ENCODE measurements at regions not wholly inside any gene's neighbourhood (a gene's known extent, or its start where the extent isn't known, plus 50 kb on each side); places are given as distances from the start of the nearest gene placed in this dataset.
"Not testable (repeated sequence)": the region's sequence is repeated elsewhere in the genome, so short reads cannot be mapped to it uniquely, and the experiment has no call there.

GRCh38 chr2:190150413-190150812, 87.9 kb upstream of the MSTN start:
- Histone ChIP-seq H3K27me3 (replicated peaks in 2 of 5; ENCODE audit: control insufficient read depth in 4 of 5, insufficient read depth in 5 of 5, low read length in 4 of 5) (no peaks in the 10 kb centered on the region), H3K4me3 (ENCODE audit: control insufficient read depth in 1 of 7, extremely low read depth in 1 of 7, insufficient read depth in 4 of 7, low read depth in 2 of 7, low read length in 6 of 7) (no peak overlapping the region), H3K36me3 (ENCODE audit: control insufficient read depth in 4 of 4, insufficient read depth in 4 of 4, low read length in 3 of 4) (no peaks in the 10 kb centered on the region), H3K4me1 (ENCODE audit: control extremely low read depth in 1 of 4, control insufficient read depth in 4 of 4, insufficient read depth in 4 of 4, low read length in 3 of 4) (no peaks in the 10 kb centered on the region), H3K9me3 (ENCODE audit: control extremely low read depth in 1 of 5, control insufficient read depth in 4 of 5, insufficient read depth in 2 of 5, low read depth in 1 of 5, low read length in 4 of 5) (no peaks in the 10 kb centered on the region), H3K27ac (ENCODE audit: insufficient read depth in 1 of 2, low read depth in 1 of 2, low read length in 2 of 2, poor library complexity in 1 of 2, severe bottlenecking in 2 of 2) (no peak overlapping the region)
- POLR2A ChIA-PET = no interaction called here
- DNase-seq = no peak
- WGBS (ENCODE audit: insufficient coverage) = 89% methylated on average over 2 of the region's 3 CpGs
- CTCF ChIA-PET = interaction anchor here (0.6 kb wide), 1 partner anchor 23 kb away, joined by 4 read pairs; no protein-coding TSS in a partner anchor

GRCh38 chr2:190149908-190150307, 87.4 kb upstream of the MSTN start:
- no peak overlapping the region for H3K4me3 ChIP-seq (ENCODE audit: control insufficient read depth in 1 of 7, extremely low read depth in 1 of 7, insufficient read depth in 4 of 7, low read depth in 2 of 7, low read length in 6 of 7)
- 93% methylated on average over 4 of the region's 6 CpGs for WGBS (ENCODE audit: insufficient coverage)
- H3K27me3 ChIP-seq (replicated peaks in 2 of 5; ENCODE audit: control insufficient read depth in 4 of 5, insufficient read depth in 5 of 5, low read length in 4 of 5) = no peaks in the 10 kb centered on the region
- ChIA-PET POLR2A (no interaction called here), CTCF (interaction anchor here (0.6 kb wide), 1 partner anchor 23 kb away, joined by 4 read pairs; no protein-coding TSS in a partner anchor)
- no peak overlapping the region for H3K27ac ChIP-seq (ENCODE audit: insufficient read depth in 1 of 2, low read depth in 1 of 2, low read length in 2 of 2, poor library complexity in 1 of 2, severe bottlenecking in 2 of 2)
- no peak for DNase-seq
- no peaks in the 10 kb centered on the region for H3K4me1 ChIP-seq (ENCODE audit: control extremely low read depth in 1 of 4, control insufficient read depth in 4 of 4, insufficient read depth in 4 of 4, low read length in 3 of 4)
- no peaks in the 10 kb centered on the region for H3K36me3 ChIP-seq (ENCODE audit: control insufficient read depth in 4 of 4, insufficient read depth in 4 of 4, low read length in 3 of 4)
- H3K9me3 ChIP-seq (ENCODE audit: control extremely low read depth in 1 of 5, control insufficient read depth in 4 of 5, insufficient read depth in 2 of 5, low read depth in 1 of 5, low read length in 4 of 5) = no peaks in the 10 kb centered on the region

GRCh38 chr2:190149200-190149599, 86.7 kb upstream of the MSTN start:
- Histone ChIP-seq H3K27ac (ENCODE audit: insufficient read depth in 1 of 2, low read depth in 1 of 2, low read length in 2 of 2, poor library complexity in 1 of 2, severe bottlenecking in 2 of 2) (no peak overlapping the region), H3K4me3 (ENCODE audit: control insufficient read depth in 1 of 7, extremely low read depth in 1 of 7, insufficient read depth in 4 of 7, low read depth in 2 of 7, low read length in 6 of 7) (no peak overlapping the region), H3K4me1 (ENCODE audit: control extremely low read depth in 1 of 4, control insufficient read depth in 4 of 4, insufficient read depth in 4 of 4, low read length in 3 of 4) (no peaks in the 10 kb centered on the region), H3K27me3 (replicated peaks in 2 of 5; ENCODE audit: control insufficient read depth in 4 of 5, insufficient read depth in 5 of 5, low read length in 4 of 5) (no peaks in the 10 kb centered on the region), H3K9me3 (ENCODE audit: control extremely low read depth in 1 of 5, control insufficient read depth in 4 of 5, insufficient read depth in 2 of 5, low read depth in 1 of 5, low read length in 4 of 5) (no peaks in the 10 kb centered on the region), H3K36me3 (ENCODE audit: control insufficient read depth in 4 of 4, insufficient read depth in 4 of 4, low read length in 3 of 4) (no peaks in the 10 kb centered on the region)
- ChIA-PET POLR2A (no interaction called here), CTCF (no interaction called here)
- no CpG with 5 or more reads among the region's 4 CpGs for WGBS (ENCODE audit: insufficient coverage)
- DNase-seq = no peak

- DNase-seq; H3K27me3 ChIP-seq (replicated peaks in 2 of 5; ENCODE audit: control insufficient read depth in 4 of 5, insufficient read depth in 5 of 5, low read length in 4 of 5); CTCF ChIA-PET; H3K36me3 ChIP-seq (ENCODE audit: control insufficient read depth in 4 of 4, insufficient read depth in 4 of 4, low read length in 3 of 4); POLR2A ChIA-PET; H3K4me1 ChIP-seq (ENCODE audit: control extremely low read depth in 1 of 4, control insufficient read depth in 4 of 4, insufficient read depth in 4 of 4, low read length in 3 of 4); H3K9me3 ChIP-seq (ENCODE audit: control extremely low read depth in 1 of 5, control insufficient read depth in 4 of 5, insufficient read depth in 2 of 5, low read depth in 1 of 5, low read length in 4 of 5); H3K27ac ChIP-seq (ENCODE audit: insufficient read depth in 1 of 2, low read depth in 1 of 2, low read length in 2 of 2, poor library complexity in 1 of 2, severe bottlenecking in 2 of 2); H3K4me3 ChIP-seq (ENCODE audit: control insufficient read depth in 1 of 7, extremely low read depth in 1 of 7, insufficient read depth in 4 of 7, low read depth in 2 of 7, low read length in 6 of 7): not testable (repeated sequence)
- no CpG with 5 or more reads among the region's 5 CpGs for WGBS (ENCODE audit: insufficient coverage)
These were observed 83.6 kb upstream of the MSTN start for GRCh38 chr2:190146109-190146508.

GRCh38 chr2:190140474-190140873, 77.9 kb upstream of the MSTN start:
- POLR2A ChIA-PET = not testable (repeated sequence)

GRCh38 chr2:190139371-190139770, 76.8 kb upstream of the MSTN start:
- Histone ChIP-seq H3K27me3 (replicated peaks in 2 of 5; ENCODE audit: control insufficient read depth in 4 of 5, insufficient read depth in 5 of 5, low read length in 4 of 5) (no peaks in the 10 kb centered on the region), H3K27ac (ENCODE audit: insufficient read depth in 1 of 2, low read depth in 1 of 2, low read length in 2 of 2, poor library complexity in 1 of 2, severe bottlenecking in 2 of 2) (no peak overlapping the region), H3K4me3 (ENCODE audit: control insufficient read depth in 1 of 7, extremely low read depth in 1 of 7, insufficient read depth in 4 of 7, low read depth in 2 of 7, low read length in 6 of 7) (no peak overlapping the region), H3K4me1 (ENCODE audit: control extremely low read depth in 1 of 4, control insufficient read depth in 4 of 4, insufficient read depth in 4 of 4, low read length in 3 of 4) (no peaks in the 10 kb centered on the region), H3K9me3 (ENCODE audit: control extremely low read depth in 1 of 5, control insufficient read depth in 4 of 5, insufficient read depth in 2 of 5, low read depth in 1 of 5, low read length in 4 of 5) (peaks cover 1 to 12% (median 6%) of the 10 kb centered on the region in 5 experiments), H3K36me3 (ENCODE audit: control insufficient read depth in 4 of 4, insufficient read depth in 4 of 4, low read length in 3 of 4) (no peaks in the 10 kb centered on the region)
- no CpG with 5 or more reads among the region's 1 CpG for WGBS (ENCODE audit: insufficient coverage)
- no peak for DNase-seq
- ChIA-PET CTCF (no interaction called here), POLR2A (no interaction called here)

More at GRCh38 chr2:190140474-190140873, 77.9 kb upstream of the MSTN start:
- CTCF ChIA-PET; H3K4me1 ChIP-seq (ENCODE audit: control extremely low read depth in 1 of 4, control insufficient read depth in 4 of 4, insufficient read depth in 4 of 4, low read length in 3 of 4); H3K4me3 ChIP-seq (ENCODE audit: control insufficient read depth in 1 of 7, extremely low read depth in 1 of 7, insufficient read depth in 4 of 7, low read depth in 2 of 7, low read length in 6 of 7); DNase-seq; H3K36me3 ChIP-seq (ENCODE audit: control insufficient read depth in 4 of 4, insufficient read depth in 4 of 4, low read length in 3 of 4); H3K27me3 ChIP-seq (replicated peaks in 2 of 5; ENCODE audit: control insufficient read depth in 4 of 5, insufficient read depth in 5 of 5, low read length in 4 of 5); H3K27ac ChIP-seq (ENCODE audit: insufficient read depth in 1 of 2, low read depth in 1 of 2, low read length in 2 of 2, poor library complexity in 1 of 2, severe bottlenecking in 2 of 2): not testable (repeated sequence)
- peaks cover 1 to 12% (median 6%) of the 10 kb centered on the region in 5 experiments for H3K9me3 ChIP-seq (ENCODE audit: control extremely low read depth in 1 of 5, control insufficient read depth in 4 of 5, insufficient read depth in 2 of 5, low read depth in 1 of 5, low read length in 4 of 5)
- WGBS (ENCODE audit: insufficient coverage) = 100% methylated on average over 2 of the region's 2 CpGs

- POLR2A ChIA-PET = no interaction called here
These were observed 75.5 kb upstream of the MSTN start for GRCh38 chr2:190138032-190138431.

More at GRCh38 chr2:190138032-190138431, 75.5 kb upstream of the MSTN start:
- no peak for DNase-seq
- Histone ChIP-seq H3K9me3 (ENCODE audit: control extremely low read depth in 1 of 5, control insufficient read depth in 4 of 5, insufficient read depth in 2 of 5, low read depth in 1 of 5, low read length in 4 of 5) (peaks cover 1 to 12% (median 6%) of the 10 kb centered on the region in 5 experiments), H3K4me1 (ENCODE audit: control extremely low read depth in 1 of 4, control insufficient read depth in 4 of 4, insufficient read depth in 4 of 4, low read length in 3 of 4) (no peaks in the 10 kb centered on the region), H3K27ac (ENCODE audit: insufficient read depth in 1 of 2, low read depth in 1 of 2, low read length in 2 of 2, poor library complexity in 1 of 2, severe bottlenecking in 2 of 2) (no peak overlapping the region), H3K36me3 (ENCODE audit: control insufficient read depth in 4 of 4, insufficient read depth in 4 of 4, low read length in 3 of 4) (no peaks in the 10 kb centered on the region), H3K4me3 (ENCODE audit: control insufficient read depth in 1 of 7, extremely low read depth in 1 of 7, insufficient read depth in 4 of 7, low read depth in 2 of 7, low read length in 6 of 7) (no peak overlapping the region), H3K27me3 (replicated peaks in 2 of 5; ENCODE audit: control insufficient read depth in 4 of 5, insufficient read depth in 5 of 5, low read length in 4 of 5) (no peaks in the 10 kb centered on the region)
- CTCF ChIA-PET = no interaction called here
- whole genome bisulfite sequencing (ENCODE audit: insufficient coverage) = no CpG with 5 or more reads among the region's 1 CpG
